ENCODE measurements at regions not wholly inside any gene's neighbourhood (a gene's known extent, or its start where the extent isn't known, plus 50 kb on each side); places are given as distances from the start of the nearest gene placed in this dataset.
"Not testable (repeated sequence)": the region's sequence is repeated elsewhere in the genome, so short reads cannot be mapped to it uniquely, and the experiment has no call there.

DNA sequence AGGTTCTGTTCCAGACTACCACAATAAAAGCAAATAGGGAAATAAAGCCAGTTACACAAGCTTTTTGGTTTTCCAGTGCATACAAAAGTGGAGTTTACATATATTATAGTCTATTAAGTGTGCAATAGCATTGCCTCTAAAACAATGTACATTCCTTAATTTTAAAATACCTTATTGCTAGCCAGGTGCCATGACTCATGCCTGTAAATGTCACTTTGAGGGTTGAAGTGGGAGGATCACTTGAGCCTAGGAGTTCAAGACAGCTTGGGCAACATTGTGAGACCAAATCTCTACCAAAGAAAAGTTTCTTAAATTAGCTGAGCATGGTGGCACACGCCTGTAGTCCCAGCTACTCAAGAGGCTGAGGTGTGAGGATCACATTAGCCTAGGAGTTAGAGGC is 52.9 kb upstream of the IMP4 start:
- Histone ChIP-seq H3K36me3 (no peaks in the 10 kb centered on the region), H3K9me3 (no peaks in the 10 kb centered on the region), H3K27ac (no peak overlapping the region), H3K4me3 (no peak overlapping the region), H3K27me3 (no peaks in the 10 kb centered on the region), H3K4me1 (ENCODE audit: insufficient read depth) (no peaks in the 10 kb centered on the region)
- DNase-seq = no peak
- TF ChIP-seq, protein P1, sequence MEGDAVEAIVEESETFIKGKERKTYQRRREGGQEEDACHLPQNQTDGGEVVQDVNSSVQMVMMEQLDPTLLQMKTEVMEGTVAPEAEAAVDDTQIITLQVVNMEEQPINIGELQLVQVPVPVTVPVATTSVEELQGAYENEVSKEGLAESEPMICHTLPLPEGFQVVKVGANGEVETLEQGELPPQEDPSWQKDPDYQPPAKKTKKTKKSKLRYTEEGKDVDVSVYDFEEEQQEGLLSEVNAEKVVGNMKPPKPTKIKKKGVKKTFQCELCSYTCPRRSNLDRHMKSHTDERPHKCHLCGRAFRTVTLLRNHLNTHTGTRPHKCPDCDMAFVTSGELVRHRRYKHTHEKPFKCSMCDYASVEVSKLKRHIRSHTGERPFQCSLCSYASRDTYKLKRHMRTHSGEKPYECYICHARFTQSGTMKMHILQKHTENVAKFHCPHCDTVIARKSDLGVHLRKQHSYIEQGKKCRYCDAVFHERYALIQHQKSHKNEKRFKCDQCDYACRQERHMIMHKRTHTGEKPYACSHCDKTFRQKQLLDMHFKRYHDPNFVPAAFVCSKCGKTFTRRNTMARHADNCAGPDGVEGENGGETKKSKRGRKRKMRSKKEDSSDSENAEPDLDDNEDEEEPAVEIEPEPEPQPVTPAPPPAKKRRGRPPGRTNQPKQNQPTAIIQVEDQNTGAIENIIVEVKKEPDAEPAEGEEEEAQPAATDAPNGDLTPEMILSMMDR (IDR thresholded peaks at IDR 0.05) = no peak
- TF ChIP-seq EP300 (IDR thresholded peaks at IDR 0.05) = no peak
- TF ChIP-seq POLR2A (IDR thresholded peaks at IDR 0.05) = no peak
- WGBS, 3 donors = 84 to 90% (median 89%) methylated on average over 1 of the region's 1 CpG
- intact Hi-C loops (cut with DNase I) = no loop called here

DNA sequence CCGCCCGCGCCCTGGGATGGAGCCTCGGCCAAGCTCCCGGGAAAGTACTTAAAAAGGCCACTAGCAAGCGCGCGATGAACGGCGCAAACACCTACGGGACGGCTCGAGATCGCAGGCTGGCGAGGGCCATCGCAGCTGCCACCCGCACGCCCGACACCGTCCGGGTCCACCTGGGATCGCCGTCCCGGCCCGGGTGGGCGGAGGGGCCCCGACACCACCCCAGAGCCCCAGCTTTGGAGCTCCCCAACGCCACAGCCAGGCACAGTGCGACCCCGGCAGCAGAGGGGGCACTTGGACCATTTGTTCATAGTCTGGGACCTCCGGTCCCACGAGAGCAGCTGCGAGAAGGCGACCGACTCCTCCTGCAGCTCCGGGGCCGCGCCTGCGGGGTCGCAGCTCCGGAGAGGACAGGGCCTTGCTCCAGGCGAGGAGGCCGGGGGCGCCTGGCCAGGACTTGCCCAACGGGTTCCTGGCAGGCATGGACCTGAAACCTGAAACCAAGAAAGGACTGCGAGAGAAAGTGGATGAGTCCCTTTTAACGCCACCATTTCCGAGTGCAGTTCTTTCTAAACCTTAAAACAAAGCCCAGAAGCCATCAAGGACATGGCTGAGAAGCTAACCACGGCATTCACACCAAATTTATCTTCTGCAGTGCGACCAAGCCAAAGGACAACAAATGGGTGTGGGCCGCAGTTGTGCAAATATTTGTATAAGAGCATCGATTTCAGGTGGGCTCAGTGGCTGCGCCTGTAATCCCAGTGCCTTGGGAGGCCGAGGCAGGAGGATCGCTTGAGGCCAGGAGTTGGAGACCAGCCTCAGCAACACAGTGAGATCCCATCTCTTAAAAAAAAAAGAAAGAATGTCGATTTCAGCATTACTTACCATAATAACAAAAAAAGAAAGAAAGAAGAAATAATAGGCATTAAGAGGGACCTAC is 54.0 kb upstream of the IMP4 start:
- Histone ChIP-seq H3K9me3 (no peaks in the 10 kb centered on the region), H3K4me1 (ENCODE audit: insufficient read depth) (no peaks in the 10 kb centered on the region), H3K36me3 (no peaks in the 10 kb centered on the region), H3K27ac (no peak overlapping the region), H3K4me3 (no peak overlapping the region), H3K27me3 (no peaks in the 10 kb centered on the region)
- peak in 1 of 5 donors; percentile 37 for DNase-seq
- no peak for TF ChIP-seq EP300 (IDR thresholded peaks at IDR 0.05)
- intact Hi-C loops (cut with DNase I) = no loop called here
- WGBS, 3 donors = 76 to 88% (median 85%) methylated on average over 56 of the region's 56 CpGs

DNA sequence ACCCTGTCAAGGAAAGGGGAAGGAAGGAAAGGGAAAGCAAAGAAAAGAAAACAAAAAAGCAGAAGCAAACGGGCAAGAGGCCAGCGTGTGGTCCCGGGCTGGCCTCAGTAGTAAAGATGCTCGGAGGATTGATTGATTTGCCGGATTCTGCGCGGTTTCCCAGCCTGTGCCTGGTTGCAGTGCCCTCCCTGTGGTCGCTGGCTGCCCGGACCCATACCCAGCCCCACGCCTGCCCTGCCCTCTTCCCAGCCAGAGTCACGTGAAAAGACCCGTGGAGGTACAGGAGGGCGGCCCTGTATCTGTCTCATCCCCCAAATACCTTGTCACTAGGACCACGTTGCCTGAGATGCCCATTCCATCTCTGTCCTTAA is 55.1 kb upstream of the IMP4 start:
- Histone ChIP-seq H3K27ac (no peak overlapping the region), H3K4me1 (ENCODE audit: insufficient read depth) (no peaks in the 10 kb centered on the region), H3K36me3 (no peaks in the 10 kb centered on the region), H3K4me3 (no peak overlapping the region), H3K9me3 (no peaks in the 10 kb centered on the region), H3K27me3 (no peaks in the 10 kb centered on the region)
- 80 to 82% (median 81%) methylated on average over 14 of the region's 14 CpGs for WGBS, 3 donors
- intact Hi-C loops (cut with DNase I) = no loop called here
- TF ChIP-seq POLR2A (IDR thresholded peaks at IDR 0.05) = no peak
- TF ChIP-seq, protein P1 (IDR thresholded peaks at IDR 0.05) = no peak
- TF ChIP-seq EP300 (IDR thresholded peaks at IDR 0.05) = no peak
- no peak for DNase-seq

DNA sequence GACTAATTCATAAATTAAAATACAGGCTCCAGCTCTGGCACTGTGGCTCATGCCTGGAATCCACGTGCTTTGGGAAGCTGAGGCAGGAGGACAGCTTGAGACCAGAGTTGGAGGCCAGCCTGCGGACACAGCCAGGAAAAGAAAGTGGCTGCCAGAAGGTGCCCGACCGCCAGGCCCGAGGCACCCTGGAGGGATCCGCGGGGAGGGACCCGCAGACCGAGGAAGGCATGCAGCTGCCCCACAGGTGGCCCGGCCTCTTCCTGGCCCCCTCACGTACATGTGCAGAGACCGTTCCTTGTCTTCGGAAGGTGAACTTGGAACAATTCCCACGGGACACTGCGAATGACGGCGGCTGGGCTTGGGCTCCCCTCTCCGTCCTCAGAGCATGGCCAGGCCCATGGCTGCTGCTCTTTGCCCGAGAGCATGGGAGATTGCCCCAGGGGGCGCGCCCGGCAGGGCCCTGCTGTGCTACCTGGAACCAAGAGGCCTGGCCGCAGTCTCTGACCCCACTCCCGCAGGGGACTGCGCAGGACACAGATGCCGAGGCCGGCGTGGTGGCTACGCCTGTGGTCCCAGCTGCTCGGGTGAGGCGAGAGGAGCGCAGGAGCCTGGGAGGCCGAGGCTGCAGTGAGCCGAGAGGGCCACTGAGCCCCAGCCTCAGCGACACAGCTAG is 55.6 kb upstream of the IMP4 start:
- no peak overlapping the region for H3K4me3 ChIP-seq
- intact Hi-C loops (cut with DNase I) = no loop called here

DNA sequence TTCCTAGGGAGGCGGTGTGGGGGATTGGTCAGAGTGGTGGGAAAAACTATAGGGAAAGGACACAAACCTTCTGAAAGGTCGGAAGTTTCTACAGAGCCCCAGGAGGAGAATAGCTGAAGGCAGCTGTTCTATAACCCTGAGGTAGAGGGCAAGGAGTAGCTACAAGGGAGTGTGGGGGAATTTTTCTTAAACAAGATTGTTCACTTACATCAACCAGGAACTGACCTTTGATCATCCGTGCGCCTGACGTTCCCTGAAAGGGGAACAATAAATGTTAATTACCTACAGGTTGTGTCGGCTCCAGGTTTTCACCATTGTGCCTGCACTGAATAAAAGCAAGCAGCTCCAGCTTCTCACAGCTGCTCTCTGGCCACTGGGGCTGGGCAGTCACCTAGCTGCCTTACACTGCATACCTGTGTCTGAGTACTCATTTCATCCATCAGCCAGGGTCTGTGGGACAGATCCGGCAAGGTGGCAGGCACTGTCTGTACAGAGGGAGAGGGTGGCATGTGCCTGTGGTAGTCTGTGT is 59.3 kb upstream of the IMP4 start:
- H3K27ac ChIP-seq; intact Hi-C loops (cut with DNase I); H3K36me3 ChIP-seq; H3K27me3 ChIP-seq; DNase-seq; H3K4me1 ChIP-seq (ENCODE audit: insufficient read depth); H3K4me3 ChIP-seq; H3K9me3 ChIP-seq: not testable (repeated sequence)
- 73 to 85% (median 79%) methylated on average over 5 to 6 of the region's 7 CpGs for WGBS, 3 donors

More for the DNA sequence above, 55.6 kb upstream of the IMP4 start:
- H3K36me3 ChIP-seq = no peaks in the 10 kb centered on the region
- 90 to 92% (median 92%) methylated on average over 35 of the region's 35 CpGs for WGBS, 3 donors
- no peaks in the 10 kb centered on the region for H3K9me3 ChIP-seq
- no peak for DNase-seq
- no peaks in the 10 kb centered on the region for H3K27me3 ChIP-seq
- TF ChIP-seq EP300 (IDR thresholded peaks at IDR 0.05) = no peak
- no peak for TF ChIP-seq POLR2A (IDR thresholded peaks at IDR 0.05)
- TF ChIP-seq, protein P1 (IDR thresholded peaks at IDR 0.05) = no peak
- H3K4me1 ChIP-seq (ENCODE audit: insufficient read depth) = no peaks in the 10 kb centered on the region
- no peak overlapping the region for H3K27ac ChIP-seq

DNA sequence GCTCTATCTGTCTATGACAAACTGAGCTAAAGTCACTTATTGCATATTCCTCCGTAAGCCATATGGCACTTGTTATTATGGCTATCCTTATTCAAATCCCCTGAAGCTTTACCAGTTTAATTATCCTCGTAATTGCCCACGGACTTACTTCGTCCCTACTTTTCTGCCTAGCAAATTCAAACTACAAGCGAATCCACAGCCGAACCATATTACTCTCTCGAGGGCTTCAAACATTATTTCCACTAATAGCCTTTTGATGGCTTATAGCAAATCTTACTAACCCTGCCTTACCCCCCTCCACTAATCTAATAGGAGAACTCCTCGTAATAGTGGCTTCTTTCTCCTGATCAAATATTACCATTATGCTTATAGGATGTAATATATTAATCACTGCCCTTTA is 63.1 kb upstream of the IMP4 start:
- intact Hi-C loops (cut with DNase I); H3K36me3 ChIP-seq; H3K27me3 ChIP-seq; H3K9me3 ChIP-seq; H3K4me3 ChIP-seq; H3K27ac ChIP-seq; H3K4me1 ChIP-seq (ENCODE audit: insufficient read depth); DNase-seq: not testable (repeated sequence)
- 80 to 83% (median 80%) methylated on average over 8 of the region's 8 CpGs for WGBS, 3 donors

DNA sequence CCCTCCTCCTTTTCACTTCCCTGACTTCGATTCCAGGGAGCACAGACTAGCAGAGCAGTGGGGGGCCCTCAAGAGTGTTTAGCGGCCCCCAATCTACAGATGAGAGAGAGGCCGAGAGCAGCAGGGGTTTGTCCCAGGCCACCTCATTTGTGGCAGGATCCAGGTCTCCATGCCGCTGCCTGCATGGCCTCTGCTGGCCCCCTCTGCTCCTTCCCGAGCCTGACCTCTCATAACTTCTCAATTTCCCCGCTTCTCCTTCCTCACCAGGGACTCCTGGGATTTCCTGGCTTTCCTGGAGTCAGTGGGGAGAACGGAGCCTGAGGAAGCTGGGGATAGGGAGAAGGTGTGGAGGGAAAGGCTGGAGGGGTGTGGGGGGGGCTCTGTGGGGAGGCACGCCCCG is 70.1 kb upstream of the TUBA3E start:
- H3K9me3 ChIP-seq; intact Hi-C loops (cut with DNase I); DNase-seq; H3K27ac ChIP-seq; H3K4me1 ChIP-seq (ENCODE audit: insufficient read depth); H3K4me3 ChIP-seq; H3K36me3 ChIP-seq; H3K27me3 ChIP-seq: not testable (repeated sequence)
- 82 to 91% (median 89%) methylated on average over 8 to 9 of the region's 9 CpGs for WGBS, 3 donors

DNA sequence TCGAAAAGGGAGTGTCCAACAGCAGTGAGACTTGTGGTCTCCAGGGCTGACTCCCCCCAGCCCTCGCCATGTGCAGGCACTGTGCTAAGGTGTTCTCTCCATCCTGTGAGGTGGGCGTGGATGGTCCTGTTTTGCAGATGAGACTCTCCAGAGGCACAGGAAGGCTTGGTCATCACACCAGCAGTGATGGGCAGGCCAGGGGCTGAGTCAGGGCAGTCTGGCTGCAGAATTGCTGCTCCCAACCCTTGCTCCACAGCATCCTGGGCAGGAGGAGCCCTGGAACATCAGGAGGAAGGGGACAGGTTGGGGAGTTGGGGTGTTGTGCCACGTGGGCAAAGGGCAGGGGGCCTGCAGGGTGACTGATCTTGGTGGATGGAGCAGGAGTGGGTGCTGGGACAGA is 69.3 kb upstream of the TUBA3E start:
- H3K9me3 ChIP-seq; H3K4me3 ChIP-seq; H3K27ac ChIP-seq; H3K4me1 ChIP-seq (ENCODE audit: insufficient read depth); H3K36me3 ChIP-seq; H3K27me3 ChIP-seq; DNase-seq; intact Hi-C loops (cut with DNase I): not testable (repeated sequence)
- 75 to 78% (median 78%) methylated on average over 4 of the region's 4 CpGs for WGBS, 3 donors
